ENCODE measurements at regions not wholly inside any gene's neighbourhood (a gene's known extent, or its start where the extent isn't known, plus 50 kb on each side); places are given as distances from the start of the nearest gene placed in this dataset.

DNA sequence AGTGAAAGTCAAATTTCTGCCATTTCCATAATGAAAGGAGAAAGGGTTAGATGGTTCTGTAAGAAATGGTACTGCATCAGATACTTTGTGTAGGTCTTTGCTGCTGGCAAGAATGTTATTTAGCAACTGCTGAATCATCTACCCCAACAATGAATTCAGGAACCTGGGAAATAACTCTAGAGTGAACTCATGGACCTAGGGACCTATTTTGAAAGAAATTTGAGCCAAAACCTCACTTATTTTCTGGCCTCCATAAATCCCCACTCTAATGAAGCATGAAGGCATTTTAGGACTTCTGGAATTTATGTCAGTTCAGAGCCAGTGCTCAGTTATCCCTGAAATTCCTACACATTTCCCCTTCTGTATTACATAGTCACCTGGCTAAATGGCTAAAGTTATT lies 50.9 kb upstream of the CPNE8 start:
- DNase-seq, result no peak
